Gastroesophageal sphincter (tissue), 4 donors: ENCODE measurements at regions not wholly inside any gene's neighbourhood (a gene's known extent, or its start where the extent isn't known, plus 50 kb on each side); places are given as distances from the start of the nearest gene placed in this dataset.

Source experiments
- ATAC-seq: fragments of 150-250 bp; one replicate; pipeline ENCODE4 v1.9.1; 2016; ENCODE audit warnings: mild to moderate bottlenecking, moderate library complexity
- H3K27ac ChIP-seq, 4 donors: fragments of 200-600 bp; sonication (generic) in 3 of 4; 1 replicate in 3 of 4; 2 replicates in 1 of 4; pipeline ENCODE4 v1.5.1; 2016 to 2019
- H3K27me3 ChIP-seq: fragments of 200-600 bp; sonication (generic); one replicate; pipeline ENCODE4 v1.5.1; 2019
- H3K36me3 ChIP-seq, 2 donors: fragments of 200-600 bp; sonication (generic); one replicate each; pipeline ENCODE4 v1.5.1; 2019; ENCODE audit warnings: control low read depth in 1 of 2
- H3K4me1 ChIP-seq, 3 donors: fragments of 200-600 bp; sonication (generic); 1 replicate in 2 of 3; 2 replicates in 1 of 3; pipeline ENCODE4 v1.5.1; 2016 to 2019; ENCODE audit warnings: control low read depth in 2 of 3
- H3K4me3 ChIP-seq, 2 donors: fragments of 200-600 bp; sonication (generic); one replicate each; pipeline ENCODE4 v1.5.1; 2019; ENCODE audit warnings: mild to moderate bottlenecking in 1 of 2, moderate library complexity in 1 of 2
- H3K9me3 ChIP-seq, 3 donors: fragments of 200-600 bp; sonication (generic); one replicate each; pipeline ENCODE4 v1.5.1; 2017 to 2019; ENCODE audit warnings: control low read depth in 2 of 3
- EP300 ChIP-seq: sonication (generic); formaldehyde crosslinking; IDR thresholded peaks from one replicate; pipeline ENCODE4 v1.6.1; 2017; ENCODE audit warnings: antibody characterized with exemption, mild to moderate bottlenecking
- POLR2A ChIP-seq, 2 donors: fragments of 450-650 bp; IDR thresholded peaks; one replicate each; pipeline ENCODE4 v1.6.1; 2017; ENCODE audit warnings: antibody characterized with exemption in 2 of 2, mild to moderate bottlenecking in 2 of 2, moderate library complexity in 1 of 2
- POLR2AphosphoS5 ChIP-seq: sonication (generic); formaldehyde crosslinking; IDR thresholded peaks from one replicate; pipeline ENCODE4 v1.6.1; 2017; ENCODE audit warnings: antibody characterized with exemption
- WGBS, 2 donors: methylation state at CpG; one replicate each; pipeline ENCODE4 v1.1.5; 2018; ENCODE audit warnings: low coverage in 1 of 2; 5-methylcytosine and 5-hydroxymethylcytosine counted together
- TF ChIP-seq, protein P1 (sequence below), 4 experiments: fragments of 200-600 bp in 2 of 4; fragments of 450-650 bp in 2 of 4; sonication (generic) in 1 of 4; IDR thresholded peaks; one replicate each; pipeline ENCODE4 v1.5.1; 2017 to 2019; ENCODE audit warnings: antibody characterized with exemption in 4 of 4, mild to moderate bottlenecking in 2 of 4, moderate library complexity in 2 of 4

DNA sequence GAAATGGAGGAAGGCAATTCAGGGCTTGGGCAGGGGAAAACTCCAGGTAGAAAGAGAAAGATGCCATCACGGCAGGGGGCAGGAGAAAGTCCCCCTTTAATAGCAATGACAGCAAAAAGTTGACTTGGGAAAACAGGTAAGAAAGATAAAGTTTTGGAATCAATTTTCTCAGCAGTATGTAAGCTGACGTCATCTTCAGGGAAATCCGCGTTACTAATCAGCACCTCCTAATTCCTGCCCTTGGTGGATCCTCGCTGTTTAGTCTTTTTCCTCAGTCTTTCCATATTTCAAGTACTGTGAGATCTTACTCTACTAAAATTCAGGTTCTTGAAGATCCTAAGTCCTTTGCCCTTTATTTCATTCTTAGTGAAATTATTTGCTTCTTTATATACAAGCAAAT is 233.0 kb downstream of the MREG start:
- Histone ChIP-seq H3K4me3 (no peak overlapping the region), H3K9me3 (no peaks in the 10 kb centered on the region), H3K27me3 (no peaks in the 10 kb centered on the region), H3K4me1 (peaks cover 0 to 56% (median 12%) of the 10 kb centered on the region in 3 donors), H3K36me3 (no peaks in the 10 kb centered on the region), H3K27ac (peak overlapping the region in 2 of 4 donors; percentile 3 to 74)
- TF ChIP-seq, protein P1, sequence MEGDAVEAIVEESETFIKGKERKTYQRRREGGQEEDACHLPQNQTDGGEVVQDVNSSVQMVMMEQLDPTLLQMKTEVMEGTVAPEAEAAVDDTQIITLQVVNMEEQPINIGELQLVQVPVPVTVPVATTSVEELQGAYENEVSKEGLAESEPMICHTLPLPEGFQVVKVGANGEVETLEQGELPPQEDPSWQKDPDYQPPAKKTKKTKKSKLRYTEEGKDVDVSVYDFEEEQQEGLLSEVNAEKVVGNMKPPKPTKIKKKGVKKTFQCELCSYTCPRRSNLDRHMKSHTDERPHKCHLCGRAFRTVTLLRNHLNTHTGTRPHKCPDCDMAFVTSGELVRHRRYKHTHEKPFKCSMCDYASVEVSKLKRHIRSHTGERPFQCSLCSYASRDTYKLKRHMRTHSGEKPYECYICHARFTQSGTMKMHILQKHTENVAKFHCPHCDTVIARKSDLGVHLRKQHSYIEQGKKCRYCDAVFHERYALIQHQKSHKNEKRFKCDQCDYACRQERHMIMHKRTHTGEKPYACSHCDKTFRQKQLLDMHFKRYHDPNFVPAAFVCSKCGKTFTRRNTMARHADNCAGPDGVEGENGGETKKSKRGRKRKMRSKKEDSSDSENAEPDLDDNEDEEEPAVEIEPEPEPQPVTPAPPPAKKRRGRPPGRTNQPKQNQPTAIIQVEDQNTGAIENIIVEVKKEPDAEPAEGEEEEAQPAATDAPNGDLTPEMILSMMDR (IDR thresholded peaks at IDR 0.05): no peak
- TF ChIP-seq POLR2A (IDR thresholded peaks at IDR 0.05): no peak
- ATAC-seq: no peak
- WGBS, 2 donors: 63 to 71% methylated on average over 4 to 5 of the region's 5 CpGs

DNA sequence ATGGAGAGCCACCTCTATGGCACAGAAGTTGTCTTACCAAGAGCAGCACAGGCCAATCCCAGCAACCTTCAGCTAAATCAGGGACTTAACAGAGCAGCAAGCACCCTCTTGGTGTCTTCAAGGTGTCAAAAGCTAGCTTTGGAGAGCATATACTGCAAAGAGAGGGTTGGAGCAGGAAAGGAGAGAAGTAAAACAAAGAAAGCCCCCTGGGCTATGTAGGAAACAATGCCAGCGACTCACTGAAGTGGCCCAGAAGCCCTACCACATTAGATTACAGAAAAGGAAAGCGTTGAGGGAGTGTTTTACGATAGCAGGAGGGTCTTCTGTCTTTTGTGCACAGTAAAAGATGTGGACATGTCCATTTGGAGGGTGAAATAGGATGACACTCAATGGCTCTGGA is 233.4 kb downstream of the MREG start:
- Histone ChIP-seq H3K36me3 (no peaks in the 10 kb centered on the region), H3K4me1 (peaks cover 0 to 58% (median 12%) of the 10 kb centered on the region in 3 donors), H3K27me3 (no peaks in the 10 kb centered on the region), H3K27ac (peak overlapping the region in 2 of 4 donors; percentile 3 to 74), H3K4me3 (no peak overlapping the region), H3K9me3 (no peaks in the 10 kb centered on the region)
- 95 to 100% methylated on average over 1 to 3 of the region's 3 CpGs for WGBS, 2 donors
- ATAC-seq: no peak
- TF ChIP-seq, protein P1 (IDR thresholded peaks at IDR 0.05): no peak
- TF ChIP-seq POLR2A (IDR thresholded peaks at IDR 0.05) (no peak), EP300 (no peak), POLR2AphosphoS5 (no peak)

DNA sequence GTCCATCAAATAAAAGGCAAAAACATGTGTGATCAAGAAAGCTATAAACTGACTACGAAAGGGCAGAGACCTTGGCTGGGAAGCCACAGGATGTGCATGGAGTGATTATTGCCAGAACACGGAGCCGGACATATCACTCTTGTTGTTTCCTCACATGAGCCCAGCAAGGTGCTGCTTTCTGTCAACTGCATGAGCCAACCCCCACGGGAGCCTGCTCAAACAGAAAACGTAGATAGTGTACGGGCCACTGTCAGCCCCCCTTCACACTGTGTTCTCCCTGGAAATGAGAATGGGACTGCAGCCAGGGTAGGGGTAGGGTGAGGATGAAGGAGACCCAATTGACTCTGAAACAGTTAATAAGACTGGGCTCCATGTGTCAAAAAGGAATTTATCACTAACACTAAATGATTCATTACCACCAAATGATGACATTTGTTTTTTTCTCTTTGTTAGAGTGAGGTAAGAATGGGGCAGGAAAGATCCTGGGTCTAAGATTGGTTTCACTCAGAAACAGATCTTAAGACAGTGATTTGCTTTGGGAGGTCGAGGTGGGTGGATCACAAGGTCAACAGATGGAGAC is 235.8 kb downstream of the MREG start:
- TF ChIP-seq, protein P1 (IDR thresholded peaks at IDR 0.05): no peak
- no peak for TF ChIP-seq EP300
- TF ChIP-seq POLR2AphosphoS5: no peak
- TF ChIP-seq POLR2A (IDR thresholded peaks at IDR 0.05): no peak
- ATAC-seq: no peak
- Histone ChIP-seq H3K4me1 (peaks cover 5 to 55% (median 16%) of the 10 kb centered on the region in 3 donors), H3K27ac (no peak overlapping the region), H3K9me3 (no peaks in the 10 kb centered on the region), H3K4me3 (no peak overlapping the region), H3K36me3 (no peaks in the 10 kb centered on the region), H3K27me3 (no peaks in the 10 kb centered on the region)
- WGBS, 2 donors: 43 to 71% methylated on average over 3 to 7 of the region's 7 CpGs

DNA sequence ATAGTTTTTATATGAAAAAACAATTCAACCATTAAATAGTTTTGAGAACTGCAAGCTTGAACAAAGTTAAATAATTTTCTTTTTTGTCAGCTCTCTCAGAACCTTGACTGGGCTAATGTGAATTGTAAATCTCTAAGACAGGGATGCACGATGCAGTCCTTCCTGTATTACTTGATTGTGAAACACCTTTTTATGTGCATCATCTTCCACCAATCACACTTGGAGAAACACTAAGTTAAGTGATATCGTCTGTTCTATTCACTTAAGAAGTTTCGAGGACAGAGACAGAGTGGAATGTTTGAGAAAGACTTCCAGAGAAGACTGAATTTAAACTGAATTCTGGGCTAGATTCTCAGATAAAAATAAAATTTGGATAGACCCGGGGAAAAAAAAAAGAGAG is 238.2 kb downstream of the MREG start:
- ATAC-seq: no peak

DNA sequence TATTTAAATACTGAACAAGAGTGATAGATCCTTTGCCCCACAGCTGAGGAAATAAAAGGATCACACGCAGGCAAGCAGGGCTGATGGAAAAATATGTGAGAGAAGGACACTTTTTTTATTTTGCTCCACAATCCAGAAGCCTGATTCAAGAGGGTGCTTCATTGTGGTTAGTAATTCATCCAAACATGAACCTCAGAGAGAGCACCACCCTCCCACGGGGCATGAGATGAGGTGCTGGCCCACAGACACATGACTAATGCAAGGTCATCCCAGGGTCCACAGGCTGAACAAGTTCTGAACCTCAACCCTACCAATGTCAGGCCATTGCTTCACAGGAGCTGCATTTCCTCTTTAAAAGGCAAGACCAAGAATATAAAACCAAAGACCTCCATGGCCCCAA is 239.6 kb downstream of the MREG start:
- Histone ChIP-seq H3K4me1 (peaks cover 5 to 45% (median 18%) of the 10 kb centered on the region in 3 donors), H3K27ac (peak overlapping the region; percentile 69 to 92 (median 77))
- 19 to 40% methylated on average over 1 to 2 of the region's 2 CpGs for WGBS, 2 donors

More for the DNA sequence above, 238.2 kb downstream of the MREG start:
- Histone ChIP-seq H3K27me3 (no peaks in the 10 kb centered on the region), H3K4me3 (no peak overlapping the region), H3K36me3 (no peaks in the 10 kb centered on the region), H3K4me1 (peaks cover 5 to 50% (median 18%) of the 10 kb centered on the region in 3 donors), H3K9me3 (no peaks in the 10 kb centered on the region), H3K27ac (no peak overlapping the region)
- 38 to 48% methylated on average over 4 of the region's 4 CpGs for WGBS, 2 donors
- TF ChIP-seq POLR2A (IDR thresholded peaks at IDR 0.05): no peak
- no peak for TF ChIP-seq POLR2AphosphoS5
- TF ChIP-seq EP300: no peak
- TF ChIP-seq, protein P1 (IDR thresholded peaks at IDR 0.05): no peak

More for the DNA sequence above, 239.6 kb downstream of the MREG start:
- TF ChIP-seq POLR2AphosphoS5: peak; percentile 39
- no peak for TF ChIP-seq POLR2A (IDR thresholded peaks at IDR 0.05)
- ATAC-seq: no peak
- Histone ChIP-seq H3K36me3 (no peaks in the 10 kb centered on the region), H3K4me3 (no peak overlapping the region), H3K9me3 (no peaks in the 10 kb centered on the region), H3K27me3 (no peaks in the 10 kb centered on the region)
